Osteocyte (in vitro differentiated cells): ENCODE measurements at regions not wholly inside any gene's neighbourhood (a gene's known extent, or its start where the extent isn't known, plus 50 kb on each side); places are given as distances from the start of the nearest gene placed in this dataset.

ENCODE experiments used
- DNase-seq: peaks from one replicate; pipeline ENCODE4 v3.0.0; 2021; ENCODE audit warnings: mixed read lengths; ENCODE audit not compliant: unreplicated experiment; ENCODE audit errors: extremely low spot score
- H3K27ac Mint-ChIP-seq: one replicate; pipeline ENCODE4 v1.8.0; 2021; ENCODE audit warnings: mild to moderate bottlenecking, mixed read lengths; ENCODE audit not compliant: unreplicated experiment
- H3K27me3 Mint-ChIP-seq: one replicate; pipeline ENCODE4 v1.8.0; 2021; ENCODE audit warnings: mixed read lengths; ENCODE audit not compliant: unreplicated experiment
- H3K36me3 Mint-ChIP-seq: one replicate; pipeline ENCODE4 v1.8.0; 2021; ENCODE audit warnings: mixed read lengths; ENCODE audit not compliant: unreplicated experiment
- H3K4me1 Mint-ChIP-seq: one replicate; pipeline ENCODE4 v1.8.0; 2021; ENCODE audit warnings: mixed read lengths; ENCODE audit not compliant: unreplicated experiment
- H3K4me3 Mint-ChIP-seq: one replicate; pipeline ENCODE4 v1.8.0; 2021; ENCODE audit warnings: mild to moderate bottlenecking, moderate library complexity, mixed read lengths; ENCODE audit not compliant: unreplicated experiment
- H3K9me3 Mint-ChIP-seq: one replicate; pipeline ENCODE4 v1.8.0; 2021; ENCODE audit warnings: mixed read lengths; ENCODE audit not compliant: unreplicated experiment
- TF ChIP-seq, protein P1 (sequence below): fragments of 200-600 bp; sonication (generic); IDR thresholded peaks from 2 replicates; pipeline ENCODE4 v1.5.0; 2021; ENCODE audit warnings: antibody characterized with exemption, mild to moderate bottlenecking, moderate library complexity

DNA sequence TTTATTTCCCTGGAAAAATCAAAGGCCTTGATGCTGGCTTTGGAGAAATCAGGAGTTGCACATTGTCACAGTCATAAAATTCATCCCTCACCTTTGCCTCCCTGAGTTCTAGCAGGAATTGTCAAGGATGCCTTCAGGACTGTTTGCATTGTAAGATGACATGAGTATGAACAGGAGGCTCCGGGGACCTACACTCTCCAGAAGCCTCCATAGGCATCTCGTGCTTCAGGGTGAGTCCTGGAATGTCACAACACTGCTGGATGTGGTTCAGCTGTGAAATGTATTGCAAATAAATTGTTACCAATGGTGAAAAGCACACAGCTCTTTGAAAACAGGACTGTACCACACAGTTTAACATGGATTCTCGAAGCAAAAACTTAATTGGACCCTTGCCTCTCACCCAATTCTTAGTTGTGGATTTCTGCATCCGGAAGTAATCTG, 535.4 kb upstream of the C16orf82 start:
- Mint-ChIP-seq H3K27ac (no peak overlapping the region), H3K4me3 (no peak overlapping the region), H3K4me1 (no peaks in the 10 kb centered on the region), H3K36me3 (no peaks in the 10 kb centered on the region), H3K9me3 (peaks cover 10% of the 10 kb centered on the region), H3K27me3 (no peaks in the 10 kb centered on the region)
- TF ChIP-seq, protein P1, sequence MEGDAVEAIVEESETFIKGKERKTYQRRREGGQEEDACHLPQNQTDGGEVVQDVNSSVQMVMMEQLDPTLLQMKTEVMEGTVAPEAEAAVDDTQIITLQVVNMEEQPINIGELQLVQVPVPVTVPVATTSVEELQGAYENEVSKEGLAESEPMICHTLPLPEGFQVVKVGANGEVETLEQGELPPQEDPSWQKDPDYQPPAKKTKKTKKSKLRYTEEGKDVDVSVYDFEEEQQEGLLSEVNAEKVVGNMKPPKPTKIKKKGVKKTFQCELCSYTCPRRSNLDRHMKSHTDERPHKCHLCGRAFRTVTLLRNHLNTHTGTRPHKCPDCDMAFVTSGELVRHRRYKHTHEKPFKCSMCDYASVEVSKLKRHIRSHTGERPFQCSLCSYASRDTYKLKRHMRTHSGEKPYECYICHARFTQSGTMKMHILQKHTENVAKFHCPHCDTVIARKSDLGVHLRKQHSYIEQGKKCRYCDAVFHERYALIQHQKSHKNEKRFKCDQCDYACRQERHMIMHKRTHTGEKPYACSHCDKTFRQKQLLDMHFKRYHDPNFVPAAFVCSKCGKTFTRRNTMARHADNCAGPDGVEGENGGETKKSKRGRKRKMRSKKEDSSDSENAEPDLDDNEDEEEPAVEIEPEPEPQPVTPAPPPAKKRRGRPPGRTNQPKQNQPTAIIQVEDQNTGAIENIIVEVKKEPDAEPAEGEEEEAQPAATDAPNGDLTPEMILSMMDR, result no peak
- no peak for DNase-seq

DNA sequence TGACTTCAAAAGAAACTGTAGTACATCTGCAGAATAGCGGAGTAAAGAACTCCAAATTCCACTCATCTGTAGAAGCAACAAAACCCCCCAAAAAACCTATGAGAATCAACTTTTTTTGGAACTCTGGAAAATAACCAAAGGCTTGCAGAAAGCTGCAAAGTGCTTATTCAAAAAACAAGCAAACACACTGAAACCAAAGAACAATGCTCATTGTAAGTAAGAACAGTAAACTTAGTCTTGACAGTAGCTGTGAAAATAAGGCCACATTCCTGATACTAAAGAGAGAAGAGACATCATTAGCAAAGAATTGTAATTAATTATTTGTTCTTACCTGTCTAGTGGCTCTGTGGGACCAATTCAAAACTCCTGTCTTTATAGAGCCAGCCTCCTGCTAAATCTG, 534.3 kb upstream of the C16orf82 start:
- peaks cover 10% of the 10 kb centered on the region for H3K9me3 Mint-ChIP-seq
- no peaks in the 10 kb centered on the region for H3K27me3 Mint-ChIP-seq
- TF ChIP-seq, protein P1, result no peak
- H3K4me1 Mint-ChIP-seq, result no peaks in the 10 kb centered on the region
- no peak for DNase-seq
- no peak overlapping the region for H3K27ac Mint-ChIP-seq
- no peaks in the 10 kb centered on the region for H3K36me3 Mint-ChIP-seq
- no peak overlapping the region for H3K4me3 Mint-ChIP-seq

GRCh38 chr16:26542198-26542597, 524.5 kb upstream of the C16orf82 start:
- Mint-ChIP-seq H3K27me3 (no peaks in the 10 kb centered on the region), H3K4me1 (no peaks in the 10 kb centered on the region), H3K36me3 (no peaks in the 10 kb centered on the region), H3K4me3 (no peak overlapping the region), H3K27ac (no peak overlapping the region), H3K9me3 (peaks cover 4% of the 10 kb centered on the region)
- DNase-seq, result no peak
- TF ChIP-seq, protein P1, result no peak

DNA sequence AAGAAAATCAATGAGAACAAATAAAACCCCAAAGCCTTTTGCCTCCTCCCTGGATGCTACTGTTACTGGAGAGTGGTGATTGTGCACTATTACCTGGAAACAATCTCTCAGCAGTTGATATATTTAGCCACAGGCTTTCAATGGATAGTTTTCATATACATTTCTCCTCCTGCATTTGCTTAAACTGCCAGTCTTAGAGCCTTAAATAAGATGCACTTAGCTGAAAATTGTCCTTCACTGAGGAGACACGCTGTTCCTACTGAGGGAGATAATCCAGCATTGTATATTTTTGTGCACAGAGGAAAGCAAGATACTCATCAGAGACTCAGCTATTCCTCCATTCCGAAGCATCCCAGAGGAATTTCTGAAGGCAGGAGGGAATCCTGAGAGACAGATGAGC, 520.2 kb upstream of the C16orf82 start:
- no peak for DNase-seq
- Mint-ChIP-seq H3K9me3 (no peaks in the 10 kb centered on the region), H3K4me1 (no peaks in the 10 kb centered on the region), H3K27ac (no peak overlapping the region), H3K27me3 (no peaks in the 10 kb centered on the region), H3K36me3 (no peaks in the 10 kb centered on the region), H3K4me3 (no peak overlapping the region)
- TF ChIP-seq, protein P1, result no peak

GRCh38 chr16:26547681-26548080, 519.0 kb upstream of the C16orf82 start:
- Mint-ChIP-seq H3K4me1 (no peaks in the 10 kb centered on the region), H3K9me3 (no peaks in the 10 kb centered on the region), H3K27ac (no peak overlapping the region), H3K4me3 (no peak overlapping the region), H3K36me3 (no peaks in the 10 kb centered on the region), H3K27me3 (no peaks in the 10 kb centered on the region)
- no peak for DNase-seq
- TF ChIP-seq, protein P1, result no peak
